ENCODE measurements at regions not wholly inside any gene's neighbourhood (a gene's known extent, or its start where the extent isn't known, plus 50 kb on each side); places are given as distances from the start of the nearest gene placed in this dataset.

DNA sequence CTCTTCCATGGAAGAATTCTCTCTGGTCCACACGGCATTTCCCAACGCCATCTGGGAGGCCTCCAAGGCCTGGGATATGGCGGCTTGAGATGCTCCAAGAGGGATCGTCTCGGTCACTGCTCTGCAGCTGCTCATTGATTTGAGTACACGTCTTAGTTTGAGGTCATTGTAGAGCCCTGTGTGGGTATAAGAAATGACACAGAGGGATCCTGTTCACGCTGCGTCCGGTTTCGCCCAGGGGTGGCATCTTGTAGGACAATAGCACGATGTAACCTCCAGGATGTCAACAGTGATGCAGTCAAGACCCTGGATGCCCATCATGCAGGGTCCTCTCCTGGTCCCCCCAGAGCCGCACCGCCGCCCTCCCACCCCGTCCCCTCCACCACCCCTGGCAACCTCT, 564.6 kb downstream of the BRD1 start:
- no peak for DNase-seq (ENCODE audit: low spot score)

DNA sequence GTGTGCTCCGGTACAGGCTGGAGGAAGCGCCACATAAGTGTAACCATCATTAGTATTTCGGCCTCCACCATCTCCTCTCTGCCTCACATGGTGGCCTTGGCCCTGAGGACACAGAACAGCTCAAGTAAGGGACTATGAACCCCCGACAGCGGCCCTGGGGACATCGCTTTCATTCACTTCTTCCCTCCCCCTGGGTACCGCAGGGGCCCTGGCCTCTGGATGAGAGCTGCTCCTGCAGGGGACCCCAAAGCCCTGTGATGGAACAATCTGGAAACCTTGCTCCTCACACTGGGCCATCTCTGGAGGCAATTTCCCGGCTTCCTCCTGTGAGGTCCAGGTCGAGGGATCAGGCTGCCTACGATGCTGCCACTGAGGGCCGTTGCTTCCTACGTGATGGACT, 565.5 kb downstream of the BRD1 start:
- no peak for DNase-seq (ENCODE audit: low spot score)

GRCh38 chr22:49261616-49262015, 566.1 kb downstream of the BRD1 start:
- DNase-seq (ENCODE audit: low spot score), result no peak

DNA sequence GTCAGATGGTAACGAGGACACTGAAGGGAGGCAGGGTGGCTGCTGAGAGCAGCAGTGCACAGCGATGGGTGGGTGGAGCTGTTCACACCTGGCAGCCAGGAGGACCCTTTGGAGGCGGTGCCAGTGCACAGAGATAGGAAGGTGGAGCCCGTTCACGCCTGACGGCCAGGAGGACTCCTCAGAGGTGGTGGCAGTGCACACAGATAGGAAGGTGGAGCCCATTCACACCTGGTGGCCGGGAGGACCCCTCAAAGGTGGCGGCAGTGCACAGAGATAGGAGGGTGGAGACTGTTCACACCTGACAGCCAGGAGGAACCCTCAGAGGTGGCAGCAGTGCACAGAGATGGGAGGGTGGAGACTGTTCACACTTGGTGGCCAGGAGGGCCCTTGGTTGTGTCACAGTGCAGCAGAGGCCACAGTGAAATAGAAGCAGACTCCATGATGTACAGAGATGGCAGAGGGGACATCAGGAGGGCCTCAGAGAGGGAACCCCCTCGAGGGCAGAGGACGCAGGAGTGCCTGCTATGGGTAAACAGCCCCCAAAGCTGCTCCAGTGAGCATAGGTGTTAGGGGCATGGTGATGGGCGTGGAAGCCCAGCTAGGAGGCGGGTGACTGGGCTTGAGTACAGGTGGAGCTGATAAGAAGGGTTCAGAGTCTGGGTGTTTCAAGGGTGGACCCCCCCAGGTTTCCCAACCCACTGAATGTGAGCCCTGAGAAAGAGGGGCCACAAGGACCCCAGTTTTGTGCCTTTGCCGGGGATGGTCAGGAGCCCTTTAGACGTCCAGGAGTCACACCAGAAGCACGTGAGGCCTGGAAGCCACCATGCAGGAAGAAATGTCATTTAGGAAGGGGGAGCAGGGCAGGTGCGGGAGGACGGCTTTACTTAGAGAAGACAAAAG, 566.7 kb downstream of the BRD1 start:
- DNase-seq (ENCODE audit: low spot score), result no peak

- no peak for DNase-seq (ENCODE audit: low spot score)
Observed at GRCh38 chr22:49259839-49260615, 567.6 kb downstream of the BRD1 start.

GRCh38 chr22:49258107-49259010, 569.3 kb downstream of the BRD1 start:
- no peak for DNase-seq (ENCODE audit: low spot score)

DNA sequence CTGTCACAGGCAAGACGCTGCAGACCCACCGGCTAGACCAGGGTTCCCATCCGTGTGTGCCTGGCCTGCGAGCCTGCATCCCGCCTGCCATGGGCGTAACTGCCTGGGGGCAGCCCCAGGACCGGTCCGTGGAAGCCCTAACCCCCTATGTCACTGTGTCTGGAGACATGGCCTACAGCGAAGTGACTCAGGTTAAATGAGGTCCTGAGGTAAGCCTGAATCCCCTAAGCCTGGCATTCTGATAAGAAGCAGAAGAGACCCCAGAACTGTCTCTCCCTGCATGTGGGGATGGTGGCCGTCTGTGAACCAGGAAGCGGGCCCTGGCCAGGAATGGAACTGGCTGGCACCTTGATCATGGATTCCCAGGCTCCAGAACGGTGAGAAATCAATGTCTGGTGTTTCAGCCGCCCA, 570.1 kb downstream of the BRD1 start:
- DNase-seq (ENCODE audit: low spot score), result no peak

DNA sequence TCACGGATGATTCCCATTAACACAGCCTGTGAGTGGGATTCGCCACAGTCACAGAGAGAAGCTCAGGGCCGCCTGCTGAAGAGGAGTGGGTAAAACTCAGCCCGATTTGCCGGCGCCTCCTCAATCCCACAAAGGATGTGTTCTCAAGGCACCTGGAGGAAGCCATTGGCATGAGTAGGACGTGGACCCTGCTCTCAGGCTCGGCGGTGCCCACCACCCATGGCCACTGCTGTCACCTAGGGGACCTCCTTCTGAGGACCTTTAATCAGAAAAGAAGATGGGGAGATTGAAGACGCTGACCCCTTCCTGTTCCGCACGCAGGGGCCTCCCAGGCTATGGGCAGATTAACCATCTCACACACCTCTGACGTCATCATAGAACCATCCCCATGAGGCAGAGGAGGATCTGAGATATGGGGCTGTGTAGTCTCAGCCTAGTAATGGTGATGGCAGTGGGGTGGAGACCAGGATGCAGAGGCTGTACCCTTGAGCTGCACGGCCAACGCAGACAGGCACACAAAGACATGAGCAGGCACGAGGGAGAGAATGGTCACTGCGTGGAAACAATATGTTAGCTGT, 571.8 kb downstream of the BRD1 start:
- DNase-seq (ENCODE audit: low spot score), result no peak

- no peak for DNase-seq (ENCODE audit: low spot score)
Observed at GRCh38 chr22:49255154-49255553, 572.5 kb downstream of the BRD1 start.

GRCh38 chr22:49253656-49254055, 574.0 kb downstream of the BRD1 start:
- DNase-seq (ENCODE audit: low spot score), result no peak

DNA sequence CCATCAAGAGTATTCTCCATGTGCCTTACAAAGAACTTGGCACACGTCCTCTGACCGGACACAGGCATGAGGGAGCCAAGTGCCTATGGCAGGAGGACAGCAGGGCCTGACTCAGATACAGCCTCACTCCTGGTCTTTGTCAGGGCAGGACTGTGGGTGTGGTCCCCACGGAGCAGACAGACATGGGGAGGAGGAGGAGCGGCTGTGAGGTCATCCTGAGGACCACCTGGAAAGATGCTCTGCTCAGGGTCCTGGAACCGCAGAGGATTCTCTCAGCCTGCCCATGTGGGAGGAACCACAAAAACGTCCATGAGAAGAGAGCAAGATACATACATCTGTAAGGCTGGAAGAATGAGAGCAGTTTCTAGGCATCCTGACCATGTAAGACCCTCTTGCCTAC, 576.3 kb downstream of the BRD1 start:
- DNase-seq (ENCODE audit: low spot score), result no peak

GRCh38 chr22:49247194-49247924, 580.3 kb downstream of the BRD1 start:
- DNase-seq (ENCODE audit: low spot score), result no peak

DNA sequence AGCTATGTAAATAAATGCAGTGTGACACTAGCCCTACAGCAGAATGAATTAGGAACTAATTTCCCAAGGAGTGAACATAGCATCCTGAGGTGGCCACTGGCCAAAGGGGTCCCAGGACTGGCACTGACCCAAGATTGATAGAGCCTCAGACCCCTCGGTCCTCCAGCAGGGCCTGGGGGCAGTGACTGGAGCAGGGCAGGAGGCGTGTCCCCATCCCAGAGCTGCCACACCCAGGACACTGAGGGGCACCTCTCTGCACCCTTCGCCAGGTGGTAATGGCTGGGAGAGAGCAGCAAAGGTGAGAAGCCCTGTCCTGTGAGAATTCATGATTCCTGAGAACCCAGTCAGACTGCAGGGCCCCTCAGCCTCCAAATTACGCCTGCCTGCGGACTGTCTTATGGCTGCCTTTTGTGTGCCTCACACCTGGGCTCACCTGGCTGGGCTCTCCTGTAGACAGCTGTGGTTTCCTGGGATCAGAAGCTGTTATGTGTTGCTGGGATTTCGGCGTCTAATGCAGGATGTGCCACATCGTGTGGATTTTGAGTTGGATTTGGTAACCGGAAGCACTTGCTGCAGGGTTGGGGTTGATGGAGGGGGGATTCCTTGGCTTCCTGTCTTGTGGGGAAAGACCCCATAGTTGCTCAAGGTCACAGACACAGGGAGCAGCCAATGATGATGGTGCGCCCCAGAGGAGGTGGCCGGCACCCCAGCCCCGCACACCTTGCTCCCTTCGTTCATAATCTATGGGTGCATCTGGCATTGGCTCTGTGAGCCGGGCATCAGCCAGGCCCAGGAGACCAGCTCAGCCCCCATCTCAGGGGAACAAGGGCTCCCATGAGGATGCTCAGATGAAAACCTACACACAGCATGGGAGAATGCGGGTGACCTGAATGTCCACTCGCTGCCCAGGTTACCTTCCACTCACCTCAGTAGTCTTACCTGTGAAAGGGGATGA, 582.9 kb downstream of the BRD1 start:
- DNase-seq (ENCODE audit: low spot score), result no peak

- DNase-seq (ENCODE audit: low spot score), result no peak
Observed at GRCh38 chr22:49243965-49244364, 583.7 kb downstream of the BRD1 start.

- no peak for DNase-seq (ENCODE audit: low spot score)
Observed at GRCh38 chr22:49243335-49243734, 584.3 kb downstream of the BRD1 start.

GRCh38 chr22:49242480-49242879, 585.2 kb downstream of the BRD1 start:
- no peak for DNase-seq (ENCODE audit: low spot score)

DNA sequence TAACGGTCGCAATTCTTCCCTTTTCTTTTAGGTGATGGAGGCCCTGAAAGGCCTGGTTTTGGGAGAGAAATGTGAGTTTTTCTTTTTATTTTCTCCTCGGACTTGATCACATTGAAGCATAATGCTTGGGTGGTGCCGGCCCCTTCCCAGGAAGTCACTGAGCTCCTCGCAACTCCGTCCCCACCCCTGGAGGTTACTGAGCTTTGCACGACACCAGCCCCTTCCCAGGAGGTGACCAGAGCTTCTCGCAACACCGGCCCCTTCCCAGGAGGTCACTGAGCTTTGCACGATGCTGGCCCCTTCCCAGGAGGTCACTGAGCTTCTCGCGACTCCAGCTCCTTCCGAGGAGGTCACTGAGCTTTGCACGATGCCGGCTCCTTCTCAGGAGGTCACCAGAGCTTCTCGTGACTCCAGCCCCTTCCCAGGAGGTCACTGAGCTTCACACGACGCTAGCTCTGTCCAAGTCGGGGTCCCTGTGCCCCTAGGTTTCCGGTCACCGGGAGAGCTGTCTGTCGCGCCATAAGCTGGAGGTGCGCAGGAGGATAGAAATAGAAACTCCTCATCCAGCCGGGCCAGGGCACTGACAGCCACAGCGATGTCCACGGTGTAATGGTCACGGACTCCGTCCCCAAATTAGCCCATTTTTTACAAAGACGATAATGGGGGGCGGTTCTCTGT, 586.4 kb downstream of the BRD1 start:
- DNase-seq (ENCODE audit: low spot score), result no peak

- DNase-seq (ENCODE audit: low spot score), result no peak
Observed at GRCh38 chr22:49240472-49240871, 587.2 kb downstream of the BRD1 start.

GRCh38 chr22:49240016-49240380, 587.7 kb downstream of the BRD1 start:
- no peak for DNase-seq (ENCODE audit: low spot score)

All from putamen (tissue), 1 donor.